PC-3 (cell line): ENCODE measurements at regions not wholly inside any gene's neighbourhood (a gene's known extent, or its start where the extent isn't known, plus 50 kb on each side); places are given as distances from the start of the nearest gene placed in this dataset.

ENCODE experiments used
- EZH2 ChIP-seq: fragments of 300-600 bp; sonication (generic); IDR thresholded peaks from one replicate; pipeline ENCODE4 v1.6.1; 2017; ENCODE audit warnings: antibody characterized with exemption, mild to moderate bottlenecking, low read length; ENCODE audit not compliant: unreplicated experiment
- TF ChIP-seq, protein P1 (sequence below): fragments of 300-600 bp; sonication (generic); conservative IDR thresholded peaks from 2 replicates; pipeline ENCODE4 v1.5.1; 2017; ENCODE audit warnings: antibody characterized with exemption, low read depth, mild to moderate bottlenecking, low read length

DNA sequence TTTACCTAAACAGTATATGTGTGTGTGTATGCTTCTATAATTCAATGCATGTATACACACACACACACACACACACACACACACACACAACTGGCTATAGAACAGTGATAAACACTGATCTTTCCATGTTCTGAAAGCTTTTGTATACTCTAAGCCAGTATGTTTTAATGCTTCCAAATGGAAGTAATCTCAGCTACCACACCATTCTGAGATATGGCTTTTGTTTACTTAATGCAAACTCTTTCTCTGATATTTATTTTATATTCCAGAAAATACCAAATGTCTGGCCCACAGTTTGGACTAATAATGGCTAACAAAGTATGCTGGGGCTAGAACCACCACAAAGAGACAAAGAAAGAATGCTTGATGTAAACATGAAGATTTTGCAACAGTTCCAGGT, 199.4 kb upstream of the ARHGEF26 start:
- TF ChIP-seq, protein P1, sequence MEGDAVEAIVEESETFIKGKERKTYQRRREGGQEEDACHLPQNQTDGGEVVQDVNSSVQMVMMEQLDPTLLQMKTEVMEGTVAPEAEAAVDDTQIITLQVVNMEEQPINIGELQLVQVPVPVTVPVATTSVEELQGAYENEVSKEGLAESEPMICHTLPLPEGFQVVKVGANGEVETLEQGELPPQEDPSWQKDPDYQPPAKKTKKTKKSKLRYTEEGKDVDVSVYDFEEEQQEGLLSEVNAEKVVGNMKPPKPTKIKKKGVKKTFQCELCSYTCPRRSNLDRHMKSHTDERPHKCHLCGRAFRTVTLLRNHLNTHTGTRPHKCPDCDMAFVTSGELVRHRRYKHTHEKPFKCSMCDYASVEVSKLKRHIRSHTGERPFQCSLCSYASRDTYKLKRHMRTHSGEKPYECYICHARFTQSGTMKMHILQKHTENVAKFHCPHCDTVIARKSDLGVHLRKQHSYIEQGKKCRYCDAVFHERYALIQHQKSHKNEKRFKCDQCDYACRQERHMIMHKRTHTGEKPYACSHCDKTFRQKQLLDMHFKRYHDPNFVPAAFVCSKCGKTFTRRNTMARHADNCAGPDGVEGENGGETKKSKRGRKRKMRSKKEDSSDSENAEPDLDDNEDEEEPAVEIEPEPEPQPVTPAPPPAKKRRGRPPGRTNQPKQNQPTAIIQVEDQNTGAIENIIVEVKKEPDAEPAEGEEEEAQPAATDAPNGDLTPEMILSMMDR, result no peak
- no peak for TF ChIP-seq EZH2
